ENCODE measurements at regions not wholly inside any gene's neighbourhood (a gene's known extent, or its start where the extent isn't known, plus 50 kb on each side); places are given as distances from the start of the nearest gene placed in this dataset.

DNA sequence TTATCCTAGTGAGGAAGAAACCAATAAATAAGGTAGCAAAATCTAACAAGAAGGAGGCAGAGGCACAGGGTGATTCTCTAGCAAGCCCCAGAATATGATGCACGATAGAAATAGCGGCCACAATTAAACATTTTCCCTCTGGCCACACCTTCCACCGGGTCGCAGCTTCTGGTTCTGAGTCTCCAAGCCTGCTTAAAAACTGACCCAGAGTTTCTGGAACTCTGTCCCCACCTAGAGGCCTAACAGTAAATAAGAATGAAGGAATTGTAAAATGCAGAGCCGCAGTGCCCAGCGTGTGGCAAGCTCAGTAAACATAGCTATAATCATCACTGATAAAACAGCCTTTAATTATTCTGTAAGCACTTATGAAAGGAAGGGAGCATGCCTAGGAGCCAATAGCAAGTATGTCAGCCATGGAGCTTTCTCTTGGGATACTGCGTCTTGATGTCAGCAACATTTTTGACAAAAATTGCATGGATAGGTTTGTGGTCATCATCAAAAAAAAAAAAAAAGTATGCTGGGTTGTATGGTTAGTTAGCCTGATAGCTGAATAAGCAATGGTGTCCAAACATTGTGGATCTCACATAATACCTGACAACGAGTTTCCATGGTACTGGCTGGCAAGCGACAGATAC, 465.5 kb downstream of the DNAH5 start:
- TF ChIP-seq, protein P1, sequence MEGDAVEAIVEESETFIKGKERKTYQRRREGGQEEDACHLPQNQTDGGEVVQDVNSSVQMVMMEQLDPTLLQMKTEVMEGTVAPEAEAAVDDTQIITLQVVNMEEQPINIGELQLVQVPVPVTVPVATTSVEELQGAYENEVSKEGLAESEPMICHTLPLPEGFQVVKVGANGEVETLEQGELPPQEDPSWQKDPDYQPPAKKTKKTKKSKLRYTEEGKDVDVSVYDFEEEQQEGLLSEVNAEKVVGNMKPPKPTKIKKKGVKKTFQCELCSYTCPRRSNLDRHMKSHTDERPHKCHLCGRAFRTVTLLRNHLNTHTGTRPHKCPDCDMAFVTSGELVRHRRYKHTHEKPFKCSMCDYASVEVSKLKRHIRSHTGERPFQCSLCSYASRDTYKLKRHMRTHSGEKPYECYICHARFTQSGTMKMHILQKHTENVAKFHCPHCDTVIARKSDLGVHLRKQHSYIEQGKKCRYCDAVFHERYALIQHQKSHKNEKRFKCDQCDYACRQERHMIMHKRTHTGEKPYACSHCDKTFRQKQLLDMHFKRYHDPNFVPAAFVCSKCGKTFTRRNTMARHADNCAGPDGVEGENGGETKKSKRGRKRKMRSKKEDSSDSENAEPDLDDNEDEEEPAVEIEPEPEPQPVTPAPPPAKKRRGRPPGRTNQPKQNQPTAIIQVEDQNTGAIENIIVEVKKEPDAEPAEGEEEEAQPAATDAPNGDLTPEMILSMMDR (IDR thresholded peaks at IDR 0.05) = peak; percentile 37
- Histone ChIP-seq H3K9me3 (no peaks in the 10 kb centered on the region), H3K36me3 (no peaks in the 10 kb centered on the region), H3K4me3 (no peak overlapping the region), H3K27me3 (no peaks in the 10 kb centered on the region), H3K9ac (ENCODE audit: low read depth in 2 of 2, low read length in 2 of 2) (no peak overlapping the region), H3K4me1 (no peaks in the 10 kb centered on the region), H3K27ac (no peak overlapping the region)
- intact Hi-C loops (cut with DNase I) = no loop called here
- DNase-seq = no peak

DNA sequence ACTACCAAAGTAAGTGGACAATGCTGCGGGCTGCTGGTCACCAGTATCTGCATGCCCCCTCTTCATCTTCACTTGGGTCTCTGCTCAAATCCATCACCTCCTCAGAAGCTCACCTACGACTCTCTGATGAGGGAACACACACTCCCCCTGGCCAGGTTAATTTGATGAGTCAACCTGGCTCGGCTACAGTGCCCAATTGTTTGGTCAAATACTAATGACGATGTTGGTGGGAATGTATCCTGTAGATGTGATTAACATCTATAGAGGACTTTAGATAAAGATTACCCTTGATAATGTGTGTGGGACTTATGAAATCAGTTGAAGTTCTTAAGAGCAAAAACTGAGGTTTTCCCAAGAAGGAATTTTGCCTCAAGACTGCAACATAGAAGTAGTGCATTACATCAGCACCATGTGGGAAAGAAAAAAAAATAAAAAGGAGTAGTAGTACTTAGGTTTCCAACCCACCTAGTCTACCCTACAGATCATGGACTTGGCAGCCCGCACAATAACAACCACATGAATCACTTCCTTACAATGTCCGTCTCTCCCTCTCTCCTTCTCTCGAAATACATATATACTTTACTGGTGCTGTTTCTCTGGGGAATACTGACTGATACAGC, 467.3 kb downstream of the DNAH5 start:
- Histone ChIP-seq H3K4me3 (no peak overlapping the region), H3K36me3 (no peaks in the 10 kb centered on the region), H3K4me1 (no peaks in the 10 kb centered on the region), H3K27me3 (no peaks in the 10 kb centered on the region), H3K9me3 (no peaks in the 10 kb centered on the region), H3K27ac (no peak overlapping the region), H3K9ac (ENCODE audit: low read depth in 2 of 2, low read length in 2 of 2) (no peak overlapping the region)
- TF ChIP-seq, protein P1 (IDR thresholded peaks at IDR 0.05) = no peak
- intact Hi-C loops (cut with DNase I) = no loop called here
- no peak for DNase-seq

- no peaks in the 10 kb centered on the region for H3K27me3 ChIP-seq
- no peak overlapping the region for H3K4me3 ChIP-seq
- H3K27ac ChIP-seq = no peak overlapping the region
- no peaks in the 10 kb centered on the region for H3K9me3 ChIP-seq
- H3K4me1 ChIP-seq = no peaks in the 10 kb centered on the region
- no peak for DNase-seq
- H3K36me3 ChIP-seq = no peaks in the 10 kb centered on the region
- no peak overlapping the region for H3K9ac ChIP-seq (ENCODE audit: low read depth in 2 of 2, low read length in 2 of 2)
- intact Hi-C loops (cut with DNase I) = no loop called here
- TF ChIP-seq, protein P1 (IDR thresholded peaks at IDR 0.05) = no peak
These were observed 471.6 kb downstream of the DNAH5 start for GRCh38 chr5:13472842-13473241.

- intact Hi-C loops (cut with DNase I) = no loop called here
- Histone ChIP-seq H3K4me3 (no peak overlapping the region), H3K36me3 (no peaks in the 10 kb centered on the region), H3K9ac (ENCODE audit: low read depth in 2 of 2, low read length in 2 of 2) (no peak overlapping the region), H3K9me3 (no peaks in the 10 kb centered on the region), H3K4me1 (no peaks in the 10 kb centered on the region), H3K27me3 (no peaks in the 10 kb centered on the region), H3K27ac (no peak overlapping the region)
- TF ChIP-seq, protein P1 (IDR thresholded peaks at IDR 0.05) = no peak
- no peak for DNase-seq
These were observed 473.5 kb downstream of the DNAH5 start for GRCh38 chr5:13470975-13471374.

GRCh38 chr5:13470263-13470662, 474.2 kb downstream of the DNAH5 start:
- Histone ChIP-seq H3K9me3 (no peaks in the 10 kb centered on the region), H3K9ac (ENCODE audit: low read depth in 2 of 2, low read length in 2 of 2) (no peak overlapping the region), H3K27ac (no peak overlapping the region), H3K27me3 (no peaks in the 10 kb centered on the region), H3K36me3 (no peaks in the 10 kb centered on the region), H3K4me3 (no peak overlapping the region), H3K4me1 (no peaks in the 10 kb centered on the region)
- intact Hi-C loops (cut with DNase I) = no loop called here
- DNase-seq = no peak
- TF ChIP-seq, protein P1 (IDR thresholded peaks at IDR 0.05) = no peak

Measured in colonic mucosa (tissue), 4 donors.